ENCODE measurements at regions not wholly inside any gene's neighbourhood (a gene's known extent, or its start where the extent isn't known, plus 50 kb on each side); places are given as distances from the start of the nearest gene placed in this dataset.

GRCh38 chr5:101658433-101658832 lies 637.7 kb downstream of the SLCO4C1 start:
- DNase-seq (ENCODE audit: low spot score) = no peak
- Histone ChIP-seq H3K27me3 (replicated peaks; ENCODE audit: insufficient read depth, low read depth, low read length, poor library complexity) (peaks cover 11% of the 10 kb centered on the region), H3K9me3 (ENCODE audit: low read depth, low read length, poor library complexity, severe bottlenecking) (no peaks in the 10 kb centered on the region), H3K4me3 (ENCODE audit: low read depth, low read length, poor library complexity, severe bottlenecking) (no peak overlapping the region), H3K36me3 (ENCODE audit: insufficient read depth, low read length, poor library complexity, severe bottlenecking) (no peaks in the 10 kb centered on the region), H3K27ac (ENCODE audit: low read depth, low read length, poor library complexity, severe bottlenecking) (no peak overlapping the region), H3K4me1 (ENCODE audit: insufficient read depth, low read length, poor library complexity, severe bottlenecking) (no peaks in the 10 kb centered on the region)
- intact Hi-C loops (cut with micrococcal nuclease; ENCODE audit: unreplicated experiment) = no loop called here
- POLR2A ChIA-PET (ENCODE audit: low non-redundant PET) = no interaction called here
- CTCF ChIA-PET = no interaction called here
- BruUV-seq (replicated peaks) = no TSS peak
- TF ChIP-seq CTCF (conservative IDR thresholded peaks at IDR 0.05; ENCODE audit: low read depth, low read length) (no peak), EZH2 (IDR thresholded peaks at IDR 0.05; ENCODE audit: borderline replicate concordance, low read depth, low read length, poor library complexity, severe bottlenecking) (no peak)

- Histone ChIP-seq H3K4me1 (ENCODE audit: insufficient read depth, low read length, poor library complexity, severe bottlenecking) (no peaks in the 10 kb centered on the region), H3K9me3 (ENCODE audit: low read depth, low read length, poor library complexity, severe bottlenecking) (no peaks in the 10 kb centered on the region), H3K27me3 (replicated peaks; ENCODE audit: insufficient read depth, low read depth, low read length, poor library complexity) (peaks cover 17% of the 10 kb centered on the region), H3K4me3 (ENCODE audit: low read depth, low read length, poor library complexity, severe bottlenecking) (no peak overlapping the region), H3K36me3 (ENCODE audit: insufficient read depth, low read length, poor library complexity, severe bottlenecking) (no peaks in the 10 kb centered on the region), H3K27ac (ENCODE audit: low read depth, low read length, poor library complexity, severe bottlenecking) (no peak overlapping the region)
- TF ChIP-seq EZH2 (IDR thresholded peaks at IDR 0.05; ENCODE audit: borderline replicate concordance, low read depth, low read length, poor library complexity, severe bottlenecking) (no peak), CTCF (conservative IDR thresholded peaks at IDR 0.05; ENCODE audit: low read depth, low read length) (no peak)
- POLR2A ChIA-PET (ENCODE audit: low non-redundant PET) = no interaction called here
- CTCF ChIA-PET = no interaction called here
- intact Hi-C loops (cut with micrococcal nuclease; ENCODE audit: unreplicated experiment) = no loop called here
- DNase-seq (ENCODE audit: low spot score) = no peak
- no TSS peak for BruUV-seq (replicated peaks)
These were observed 642.1 kb downstream of the SLCO4C1 start for GRCh38 chr5:101653996-101654395.

GRCh38 chr5:101647861-101648260 lies 648.2 kb downstream of the SLCO4C1 start:
- ChIA-PET POLR2A (ENCODE audit: low non-redundant PET) (no interaction called here), CTCF (no interaction called here)
- TF ChIP-seq CTCF (conservative IDR thresholded peaks at IDR 0.05; ENCODE audit: low read depth, low read length) (no peak), EZH2 (IDR thresholded peaks at IDR 0.05; ENCODE audit: borderline replicate concordance, low read depth, low read length, poor library complexity, severe bottlenecking) (no peak)
- H3K27me3 ChIP-seq (replicated peaks; ENCODE audit: insufficient read depth, low read depth, low read length, poor library complexity) = peaks cover 20% of the 10 kb centered on the region
- BruUV-seq (replicated peaks) = no TSS peak
- no peaks in the 10 kb centered on the region for H3K4me1 ChIP-seq (ENCODE audit: insufficient read depth, low read length, poor library complexity, severe bottlenecking)
- DNase-seq (ENCODE audit: low spot score) = no peak
- H3K4me3 ChIP-seq (ENCODE audit: low read depth, low read length, poor library complexity, severe bottlenecking) = no peak overlapping the region
- no peaks in the 10 kb centered on the region for H3K9me3 ChIP-seq (ENCODE audit: low read depth, low read length, poor library complexity, severe bottlenecking)
- intact Hi-C loops (cut with micrococcal nuclease; ENCODE audit: unreplicated experiment) = no loop called here
- H3K36me3 ChIP-seq (ENCODE audit: insufficient read depth, low read length, poor library complexity, severe bottlenecking) = no peaks in the 10 kb centered on the region
- H3K27ac ChIP-seq (ENCODE audit: low read depth, low read length, poor library complexity, severe bottlenecking) = no peak overlapping the region

Data from A673 (cell line).